IMR-90 (cell line): ENCODE measurements at regions not wholly inside any gene's neighbourhood (a gene's known extent, or its start where the extent isn't known, plus 50 kb on each side); places are given as distances from the start of the nearest gene placed in this dataset.

Experiments used
- ATAC-seq: fragments of 200-7000 bp; cut with Tn5 transposase; 2 replicates; pipeline ENCODE4 v1.9.1; 2020; ENCODE audit warnings: low read depth, mild to moderate bottlenecking, moderate library complexity
- BruUV-seq: library from RNA; stranded (reverse); fragments of 400-500 nt; replicated peaks from 2 replicates; lab custom pipeline; 2021; lab: Mats Ljungman, UMichigan
- CTCF ChIA-PET: fragments of 300-600 bp; formaldehyde crosslinking; extraction: SDS; loops from one replicate; lab custom pipeline; 2021; ENCODE audit warnings: antibody characterized with exemption; lab: Yijun Ruan, JAX
- POLR2A ChIA-PET: fragments of 300-600 bp; sonication (Branson Sonifier 250); formaldehyde crosslinking; loops from one replicate; lab custom pipeline; 2022; ENCODE audit warnings: antibody characterized with exemption; ENCODE audit not compliant: unreplicated experiment; lab: Charles Lee
- DNase-seq: peaks from one replicate; pipeline ENCODE4 v3.0.0; 2013
- H2AFZ ChIP-seq: replicated peaks from 2 replicates; pipeline ENCODE3; 2013; ENCODE audit warnings: low read length, mild to moderate bottlenecking; ENCODE audit not compliant: poor library complexity
- H2AK5ac ChIP-seq: 2 replicates; pipeline ENCODE4 v1.6.1; 2013; ENCODE audit warnings: low read depth, low read length, inconsistent platforms
- H2AK9ac ChIP-seq: replicated peaks from 2 replicates; pipeline ENCODE3; 2013; ENCODE audit warnings: mild to moderate bottlenecking, low read depth, low read length, moderate library complexity; ENCODE audit not compliant: poor library complexity
- H2BK120ac ChIP-seq: 2 replicates; pipeline ENCODE4 v1.6.1; 2013; ENCODE audit warnings: low read depth, low read length, inconsistent platforms
- H2BK15ac ChIP-seq: 3 replicates; pipeline ENCODE4 v1.6.1; 2013; ENCODE audit warnings: low read depth, low read length, inconsistent platforms
- H2BK20ac ChIP-seq: 2 replicates; pipeline ENCODE4 v1.6.1; 2013; ENCODE audit warnings: low read depth, mild to moderate bottlenecking, inconsistent platforms, low read length, moderate library complexity
- H2BK5ac ChIP-seq: 2 replicates; pipeline ENCODE4 v1.6.1; 2013; ENCODE audit warnings: mild to moderate bottlenecking, low read depth, low read length, inconsistent platforms; ENCODE audit not compliant: poor library complexity, severe bottlenecking
- H3K14ac ChIP-seq: replicated peaks from 2 replicates; pipeline ENCODE4 v1.6.1; 2013; ENCODE audit warnings: low read depth, low read length, inconsistent platforms
- H3K18ac ChIP-seq: 2 replicates; pipeline ENCODE4 v1.6.1; 2013; ENCODE audit warnings: low read depth, low read length, control low read depth
- H3K23ac ChIP-seq: 2 replicates; pipeline ENCODE4 v1.6.1; 2013; ENCODE audit warnings: low read depth, low read length, inconsistent platforms
- H3K27ac ChIP-seq: 2 replicates; pipeline ENCODE4 v1.5.1; 2013; ENCODE audit warnings: mild to moderate bottlenecking, control low read depth, low read length; ENCODE audit not compliant: insufficient read depth
- H3K27me3 ChIP-seq: 2 replicates; pipeline ENCODE4 v1.6.1; 2013; ENCODE audit warnings: low read length; ENCODE audit not compliant: control insufficient read depth, insufficient read depth
- H3K36me3 ChIP-seq: 2 replicates; pipeline ENCODE4 v1.6.1; 2013; ENCODE audit warnings: low read length, mixed read lengths; ENCODE audit not compliant: control insufficient read depth, insufficient read depth
- H3K4ac ChIP-seq: 2 replicates; pipeline ENCODE4 v1.6.1; 2013; ENCODE audit warnings: low read depth, low read length, inconsistent platforms
- H3K4me1 ChIP-seq: 2 replicates; pipeline ENCODE4 v1.6.1; 2013; ENCODE audit warnings: low read length, mixed read lengths; ENCODE audit not compliant: control insufficient read depth, insufficient read depth
- H3K4me2 ChIP-seq: 2 replicates; pipeline ENCODE4 v1.6.1; 2013; ENCODE audit warnings: low read depth, mild to moderate bottlenecking, control low read depth, low read length, moderate library complexity
- H3K4me3 ChIP-seq: 2 replicates; pipeline ENCODE4 v1.5.1; 2013; ENCODE audit warnings: low read depth, mild to moderate bottlenecking, control low read depth, low read length, moderate library complexity; ENCODE audit not compliant: insufficient read depth
- H3K56ac ChIP-seq: 2 replicates; pipeline ENCODE4 v1.6.1; 2013; ENCODE audit warnings: low read length, inconsistent platforms; ENCODE audit not compliant: insufficient read depth; ENCODE audit errors: extremely low read depth
- H3K79me1 ChIP-seq, 2 experiments: 2 replicates each; pipeline ENCODE4 v1.6.1; 2013; ENCODE audit warnings: low read length in 2 of 2, inconsistent platforms in 1 of 2, low read depth in 1 of 2
- H3K9ac ChIP-seq: 2 replicates; pipeline ENCODE4 v1.6.1; 2013; ENCODE audit warnings: low read depth, low read length, control low read depth
- H3K9me1 ChIP-seq: 2 replicates; pipeline ENCODE4 v1.6.1; 2013; ENCODE audit warnings: low read length, inconsistent platforms; ENCODE audit not compliant: insufficient read depth
- H3K9me3 ChIP-seq: 2 replicates; pipeline ENCODE4 v1.6.1; 2013; ENCODE audit warnings: low read length; ENCODE audit not compliant: control insufficient read depth, insufficient read depth
- H4K20me1 ChIP-seq: 2 replicates; pipeline ENCODE4 v1.6.1; 2013; ENCODE audit warnings: low read length, inconsistent platforms; ENCODE audit not compliant: insufficient read depth
- H4K5ac ChIP-seq: 2 replicates; pipeline ENCODE4 v1.6.1; 2013; ENCODE audit warnings: mild to moderate bottlenecking, low read depth, low read length, control low read depth
- H4K8ac ChIP-seq, 2 experiments: 2 replicates each; pipeline ENCODE4 v1.6.1; 2013; ENCODE audit warnings: low read depth in 2 of 2, low read length in 2 of 2, control low read depth in 1 of 2, inconsistent platforms in 1 of 2
- H4K91ac ChIP-seq: 2 replicates; pipeline ENCODE4 v1.6.1; 2013; ENCODE audit warnings: low read depth, low read length, inconsistent platforms; ENCODE audit not compliant: insufficient read depth
- MAFK ChIP-seq: IDR thresholded peaks from 2 replicates; pipeline ENCODE4 v1.6.1; 2012; ENCODE audit warnings: low read depth, low read length, improper control_type of control experiment
- MXI1 ChIP-seq: IDR thresholded peaks from 2 replicates; pipeline ENCODE4 v1.6.1; 2012; ENCODE audit warnings: low read depth, mild to moderate bottlenecking, low read length, moderate library complexity, borderline replicate concordance
- WGBS, 2 experiments: methylation state at CpG; one replicate each; pipeline versions ENCODE4 v1.1.5 to v1.1.7; 2013; ENCODE audit warnings: missing lambda C conversion rate in 2 of 2; ENCODE audit not compliant: insufficient read length in 1 of 2; ENCODE audit errors: extremely low coverage in 2 of 2; 5-methylcytosine and 5-hydroxymethylcytosine counted together
- dilution Hi-C: fragments of 300-500 bp; cut with HindIII; formaldehyde crosslinking; loops from one replicate; pipeline ENCODE4 v1.14.3; 2018; ENCODE audit warnings: low sequenced_read_pairs; ENCODE audit not compliant: unreplicated experiment
- in situ Hi-C: fragments of 300-500 bp; cut with MboI; formaldehyde crosslinking; loops from 3 replicates; pipeline ENCODE4 v1.14.3; 2019; ENCODE audit warnings: low sequenced_read_pairs, inconsistent platforms, mixed read lengths
- intact Hi-C: fragments of 100-400 bp; cut with micrococcal nuclease; formaldehyde crosslinking; loops from 2 replicates; pipeline ENCODE4 v1.10.0; 2022

DNA sequence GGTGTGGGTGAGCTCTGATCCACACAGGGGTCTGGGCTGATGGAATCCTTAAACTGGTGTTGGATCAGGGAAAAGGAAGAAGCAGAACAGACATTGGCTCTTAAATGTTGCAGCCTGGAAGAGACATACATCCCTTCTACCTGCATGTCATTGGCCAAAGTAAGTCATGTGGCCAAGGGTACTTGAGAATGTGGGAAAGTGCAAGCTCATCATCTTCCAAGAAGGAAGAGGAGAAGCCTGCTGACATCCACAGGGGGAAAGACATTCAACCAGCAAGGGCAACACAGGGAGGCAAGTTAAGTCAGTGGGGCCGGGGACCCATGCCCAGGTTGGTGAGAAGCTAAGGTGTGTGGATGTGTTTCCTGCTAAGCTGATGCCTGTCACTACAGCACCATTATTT, 272.8 kb upstream of the MKI67 start:
- no peak overlapping the region for H4K8ac ChIP-seq
- no peak overlapping the region for H3K14ac ChIP-seq
- no peak overlapping the region for H2BK120ac ChIP-seq
- no peak overlapping the region for H2BK20ac ChIP-seq
- no peak overlapping the region for H3K9ac ChIP-seq
- no peak overlapping the region for H3K4me3 ChIP-seq
- no peak overlapping the region for H3K27ac ChIP-seq
- no peak overlapping the region for H2AFZ ChIP-seq
- no peak overlapping the region for H3K4ac ChIP-seq
- H4K20me1 ChIP-seq = no peaks in the 10 kb centered on the region
- H3K36me3 ChIP-seq = no peaks in the 10 kb centered on the region
- no peak overlapping the region for H3K23ac ChIP-seq
- no peak overlapping the region for H4K91ac ChIP-seq
- ATAC-seq (no peak), DNase-seq (no peak)
- H3K56ac ChIP-seq = no peak overlapping the region
- no peaks in the 10 kb centered on the region for H3K27me3 ChIP-seq
- H2BK15ac ChIP-seq = no peak overlapping the region
- BruUV-seq = no TSS peak
- TF ChIP-seq MAFK (peak; percentile 37), MXI1 (no peak)
- 20% methylated on average over 1 of the region's 1 CpG; no CpG with 5 or more reads in 1 of the 2 experiments for WGBS, 2 experiments
- no peaks in the 10 kb centered on the region for H3K79me1 ChIP-seq
- intact Hi-C loops (no loop called here), dilution Hi-C loops (no loop called here), in situ Hi-C loops (no loop called here)
- no peak overlapping the region for H2AK5ac ChIP-seq
- no peak overlapping the region for H4K5ac ChIP-seq
- POLR2A ChIA-PET = no interaction called here
- H3K4me2 ChIP-seq = no peak overlapping the region
- no peak overlapping the region for H3K18ac ChIP-seq
- H3K9me1 ChIP-seq = no peaks in the 10 kb centered on the region
- CTCF ChIA-PET = no interaction called here
- no peaks in the 10 kb centered on the region for H3K4me1 ChIP-seq
- no peak overlapping the region for H2AK9ac ChIP-seq
- peaks cover 40% of the 10 kb centered on the region for H3K9me3 ChIP-seq
- no peak overlapping the region for H2BK5ac ChIP-seq
